ENCODE measurements at regions not wholly inside any gene's neighbourhood (a gene's known extent, or its start where the extent isn't known, plus 50 kb on each side); places are given as distances from the start of the nearest gene placed in this dataset.

GRCh38 chr15:93247466-93248121, 158.6 kb upstream of the RGMA start:
- no peaks in the 10 kb centered on the region for H3K36me3 Mint-ChIP-seq (ENCODE audit: low read depth)

GRCh38 chr15:93246266-93247242, 157.5 kb upstream of the RGMA start:
- no peak for DNase-seq (ENCODE audit: low read depth, low spot score)
- TF ChIP-seq CTCF (conservative IDR thresholded peaks at IDR 0.05): no peak

More at GRCh38 chr15:93247466-93248121, 158.6 kb upstream of the RGMA start:
- no peaks in the 10 kb centered on the region for H3K27me3 Mint-ChIP-seq (ENCODE audit: low read depth)
- peaks cover 51% of the 10 kb centered on the region for H3K4me1 Mint-ChIP-seq
- H3K4me3 Mint-ChIP-seq: no peak overlapping the region
- no peaks in the 10 kb centered on the region for H3K9me3 Mint-ChIP-seq
- H3K27ac Mint-ChIP-seq (ENCODE audit: unreplicated experiment): no peak overlapping the region
- no peak for DNase-seq (ENCODE audit: low read depth, low spot score)
- TF ChIP-seq CTCF (conservative IDR thresholded peaks at IDR 0.05): no peak

GRCh38 chr15:93245661-93246042, 156.6 kb upstream of the RGMA start:
- no peaks in the 10 kb centered on the region for H3K9me3 Mint-ChIP-seq
- no peak overlapping the region for H3K27ac Mint-ChIP-seq (ENCODE audit: unreplicated experiment)
- TF ChIP-seq CTCF (conservative IDR thresholded peaks at IDR 0.05): no peak
- H3K27me3 Mint-ChIP-seq (ENCODE audit: low read depth): no peaks in the 10 kb centered on the region
- no peaks in the 10 kb centered on the region for H3K36me3 Mint-ChIP-seq (ENCODE audit: low read depth)
- no peak overlapping the region for H3K4me3 Mint-ChIP-seq
- DNase-seq (ENCODE audit: low read depth, low spot score): no peak
- peaks cover 42% of the 10 kb centered on the region for H3K4me1 Mint-ChIP-seq

More at GRCh38 chr15:93246266-93247242, 157.5 kb upstream of the RGMA start:
- no peaks in the 10 kb centered on the region for H3K36me3 Mint-ChIP-seq (ENCODE audit: low read depth)
- H3K27ac Mint-ChIP-seq (ENCODE audit: unreplicated experiment): no peak overlapping the region
- H3K4me1 Mint-ChIP-seq: peaks cover 51% of the 10 kb centered on the region
- H3K4me3 Mint-ChIP-seq: no peak overlapping the region
- H3K9me3 Mint-ChIP-seq: no peaks in the 10 kb centered on the region
- H3K27me3 Mint-ChIP-seq (ENCODE audit: low read depth): no peaks in the 10 kb centered on the region

GRCh38 chr15:93244696-93245660, 156.0 kb upstream of the RGMA start:
- no peaks in the 10 kb centered on the region for H3K27me3 Mint-ChIP-seq (ENCODE audit: low read depth)
- TF ChIP-seq CTCF (conservative IDR thresholded peaks at IDR 0.05): no peak
- no peaks in the 10 kb centered on the region for H3K36me3 Mint-ChIP-seq (ENCODE audit: low read depth)
- DNase-seq (ENCODE audit: low read depth, low spot score): no peak
- no peak overlapping the region for H3K27ac Mint-ChIP-seq (ENCODE audit: unreplicated experiment)
- H3K4me1 Mint-ChIP-seq: peaks cover 38% of the 10 kb centered on the region
- H3K4me3 Mint-ChIP-seq: no peak overlapping the region
- no peaks in the 10 kb centered on the region for H3K9me3 Mint-ChIP-seq

- Mint-ChIP-seq H3K4me3 (no peak overlapping the region), H3K27me3 (ENCODE audit: low read depth) (no peaks in the 10 kb centered on the region), H3K9me3 (no peaks in the 10 kb centered on the region), H3K27ac (ENCODE audit: unreplicated experiment) (no peak overlapping the region), H3K36me3 (ENCODE audit: low read depth) (no peaks in the 10 kb centered on the region), H3K4me1 (peaks cover 28% of the 10 kb centered on the region)
- no peak for TF ChIP-seq CTCF (conservative IDR thresholded peaks at IDR 0.05)
- no peak for DNase-seq (ENCODE audit: low read depth, low spot score)
Measured at GRCh38 chr15:93243573-93243972, 154.6 kb upstream of the RGMA start.

Data from neural crest cell (in vitro differentiated cells).